WTC11 (cell line): ENCODE measurements at regions not wholly inside any gene's neighbourhood (a gene's known extent, or its start where the extent isn't known, plus 50 kb on each side); places are given as distances from the start of the nearest gene placed in this dataset.

ENCODE experiments used
- CREB1 ChIP-seq: sonication (generic); formaldehyde crosslinking; IDR thresholded peaks from 2 replicates; pipeline ENCODE4 v1.8.0; 2023; ENCODE audit warnings: mild to moderate bottlenecking, missing genetic modification reagents
- CTCF ChIP-seq: fragments of 200-600 bp; IDR thresholded peaks from 2 replicates; pipeline ENCODE4 v1.8.0; 2022; ENCODE audit warnings: antibody characterized with exemption
- SMAD3 ChIP-seq: sonication (generic); formaldehyde crosslinking; IDR thresholded peaks from 2 replicates; pipeline ENCODE4 v1.8.0; 2022; ENCODE audit warnings: missing genetic modification reagents, mild to moderate bottlenecking, borderline replicate concordance
- TCF7 ChIP-seq: sonication (generic); formaldehyde crosslinking; IDR thresholded peaks from 2 replicates; pipeline ENCODE4 v1.8.0; 2022; ENCODE audit warnings: mild to moderate bottlenecking, low read depth, missing genetic modification reagents, moderate library complexity
- TEAD4 ChIP-seq: sonication (generic); formaldehyde crosslinking; IDR thresholded peaks from 2 replicates; pipeline ENCODE4 v1.8.0; 2022; ENCODE audit warnings: mild to moderate bottlenecking, missing genetic modification reagents
- ZNF121 ChIP-seq: sonication (generic); formaldehyde crosslinking; IDR thresholded peaks from 2 replicates; pipeline ENCODE4 v1.8.0; 2023; ENCODE audit warnings: missing genetic modification reagents
- ZNF671 ChIP-seq: fragments of 250-450 bp; sonication (Bioruptor Pico); IDR thresholded peaks from 2 replicates; pipeline ENCODE4 v1.8.0; 2021; ENCODE audit warnings: mild to moderate bottlenecking
- TF ChIP-seq, protein P1 (sequence below): sonication (generic); formaldehyde crosslinking; IDR thresholded peaks from 2 replicates; pipeline ENCODE4 v1.8.1; 2022; ENCODE audit warnings: mild to moderate bottlenecking, missing genetic modification reagents, moderate library complexity, borderline replicate concordance

- TF ChIP-seq TEAD4 (CRISPR knock-in tag) (no peak), CTCF (no peak), ZNF671 (CRISPR knock-in tag) (no peak), SMAD3 (CRISPR knock-in tag) (no peak), ZNF121 (CRISPR knock-in tag) (no peak), CREB1 (CRISPR knock-in tag) (no peak), TCF7 (CRISPR knock-in tag) (no peak)
- TF ChIP-seq, protein P1, sequence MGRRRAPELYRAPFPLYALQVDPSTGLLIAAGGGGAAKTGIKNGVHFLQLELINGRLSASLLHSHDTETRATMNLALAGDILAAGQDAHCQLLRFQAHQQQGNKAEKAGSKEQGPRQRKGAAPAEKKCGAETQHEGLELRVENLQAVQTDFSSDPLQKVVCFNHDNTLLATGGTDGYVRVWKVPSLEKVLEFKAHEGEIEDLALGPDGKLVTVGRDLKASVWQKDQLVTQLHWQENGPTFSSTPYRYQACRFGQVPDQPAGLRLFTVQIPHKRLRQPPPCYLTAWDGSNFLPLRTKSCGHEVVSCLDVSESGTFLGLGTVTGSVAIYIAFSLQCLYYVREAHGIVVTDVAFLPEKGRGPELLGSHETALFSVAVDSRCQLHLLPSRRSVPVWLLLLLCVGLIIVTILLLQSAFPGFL (CRISPR knock-in tag), result no peak
Observed at GRCh38 chr1:199102239-199102638, 463.4 kb downstream of the PTPRC start.
